Uterus (tissue), 2 donors: ENCODE measurements at regions not wholly inside any gene's neighbourhood (a gene's known extent, or its start where the extent isn't known, plus 50 kb on each side); places are given as distances from the start of the nearest gene placed in this dataset.

Experiments used
- POLR2A ChIP-seq, 2 donors: fragments of 450-650 bp; IDR thresholded peaks; one replicate each; pipeline ENCODE4 v1.6.1; 2016; ENCODE audit warnings: antibody characterized with exemption in 2 of 2, mild to moderate bottlenecking in 1 of 2, moderate library complexity in 1 of 2
- TF ChIP-seq, protein P1 (sequence below), 4 experiments: fragments of 200-600 bp in 2 of 4; fragments of 450-650 bp in 2 of 4; sonication (generic) in 2 of 4; IDR thresholded peaks; one replicate each; pipeline ENCODE4 v1.5.1; 2016 to 2019; ENCODE audit warnings: antibody characterized with exemption in 4 of 4, mild to moderate bottlenecking in 2 of 4, moderate library complexity in 1 of 4

DNA sequence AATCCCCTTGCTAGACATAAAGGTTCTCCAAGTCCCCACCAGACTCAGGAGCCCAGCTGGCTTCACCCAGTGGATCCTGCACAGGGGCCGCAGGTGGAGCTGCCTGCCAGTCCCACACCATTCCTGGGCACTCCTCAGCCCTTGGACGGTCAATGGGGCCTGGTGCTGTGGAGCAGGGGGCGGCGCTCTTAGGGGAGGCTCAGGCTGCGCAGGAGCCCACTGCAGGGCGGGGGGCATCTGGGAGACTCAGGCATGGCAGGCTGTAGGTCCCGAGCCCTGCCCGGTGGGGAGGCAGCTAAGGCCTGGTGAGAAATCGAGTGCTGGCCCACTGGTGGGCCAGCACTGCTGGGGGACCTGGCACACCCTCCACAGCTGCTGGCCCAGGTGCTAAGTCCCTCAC lies 75.1 kb upstream of the TBC1D5 start:
- TF ChIP-seq, protein P1, sequence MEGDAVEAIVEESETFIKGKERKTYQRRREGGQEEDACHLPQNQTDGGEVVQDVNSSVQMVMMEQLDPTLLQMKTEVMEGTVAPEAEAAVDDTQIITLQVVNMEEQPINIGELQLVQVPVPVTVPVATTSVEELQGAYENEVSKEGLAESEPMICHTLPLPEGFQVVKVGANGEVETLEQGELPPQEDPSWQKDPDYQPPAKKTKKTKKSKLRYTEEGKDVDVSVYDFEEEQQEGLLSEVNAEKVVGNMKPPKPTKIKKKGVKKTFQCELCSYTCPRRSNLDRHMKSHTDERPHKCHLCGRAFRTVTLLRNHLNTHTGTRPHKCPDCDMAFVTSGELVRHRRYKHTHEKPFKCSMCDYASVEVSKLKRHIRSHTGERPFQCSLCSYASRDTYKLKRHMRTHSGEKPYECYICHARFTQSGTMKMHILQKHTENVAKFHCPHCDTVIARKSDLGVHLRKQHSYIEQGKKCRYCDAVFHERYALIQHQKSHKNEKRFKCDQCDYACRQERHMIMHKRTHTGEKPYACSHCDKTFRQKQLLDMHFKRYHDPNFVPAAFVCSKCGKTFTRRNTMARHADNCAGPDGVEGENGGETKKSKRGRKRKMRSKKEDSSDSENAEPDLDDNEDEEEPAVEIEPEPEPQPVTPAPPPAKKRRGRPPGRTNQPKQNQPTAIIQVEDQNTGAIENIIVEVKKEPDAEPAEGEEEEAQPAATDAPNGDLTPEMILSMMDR (IDR thresholded peaks at IDR 0.05) = no peak
- TF ChIP-seq POLR2A (IDR thresholded peaks at IDR 0.05) = no peak
